Transverse colon (tissue), 3 donors: ENCODE measurements at regions not wholly inside any gene's neighbourhood (a gene's known extent, or its start where the extent isn't known, plus 50 kb on each side); places are given as distances from the start of the nearest gene placed in this dataset.
"Not testable (repeated sequence)": the region's sequence is repeated elsewhere in the genome, so short reads cannot be mapped to it uniquely, and the experiment has no call there.

Experiments
- CTCF ChIP-seq, 5 experiments: fragments of 200-600 bp in 3 of 5; fragments of 450-650 bp in 2 of 5; sonication (generic) in 3 of 5; IDR thresholded peaks; 1 replicate in 2 of 5; 2 replicates in 3 of 5; pipeline ENCODE4 v1.5.1; 2016 to 2017; ENCODE audit warnings: antibody characterized with exemption in 5 of 5, inconsistent platforms in 3 of 5, mild to moderate bottlenecking in 2 of 5, moderate library complexity in 1 of 5
- EP300 ChIP-seq: sonication (generic); formaldehyde crosslinking; IDR thresholded peaks from one replicate; pipeline ENCODE4 v1.6.1; 2017; ENCODE audit warnings: antibody characterized with exemption, low read depth
- POLR2A ChIP-seq: fragments of 450-650 bp; IDR thresholded peaks from one replicate; pipeline ENCODE4 v1.6.1; 2016; ENCODE audit warnings: antibody characterized with exemption, mild to moderate bottlenecking, moderate library complexity

- not testable (repeated sequence) for TF ChIP-seq CTCF (IDR thresholded peaks at IDR 0.05); EP300; POLR2A
Observed at GRCh38 chr15:20203649-20204150, 337.9 kb downstream of the GOLGA6L6 start.
